ENCODE measurements at regions not wholly inside any gene's neighbourhood (a gene's known extent, or its start where the extent isn't known, plus 50 kb on each side); places are given as distances from the start of the nearest gene placed in this dataset.

DNA sequence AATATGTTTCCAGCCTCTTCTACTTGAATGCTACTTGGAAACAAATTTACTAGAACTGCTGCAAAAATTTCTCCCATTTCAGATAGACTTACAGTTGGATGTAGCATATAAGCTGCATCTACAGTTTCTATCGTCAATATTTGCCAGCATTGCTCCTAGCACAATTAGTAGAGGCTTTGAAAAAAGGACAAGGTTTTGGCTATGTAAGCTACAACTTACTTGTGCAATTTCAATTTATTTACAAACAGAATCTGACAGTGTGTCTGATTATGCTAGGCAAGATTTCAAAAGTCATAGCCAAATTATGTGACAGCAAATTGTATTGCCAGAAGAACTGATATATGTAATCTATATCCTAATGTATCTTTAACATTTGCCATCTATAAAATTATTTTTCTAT lies 628.4 kb upstream of the FAM174A start (continued):
- no peak for TF ChIP-seq TCF7L2 (IDR thresholded peaks at IDR 0.05; ENCODE audit: borderline replicate concordance, extremely low read depth, insufficient read depth, insufficient read length)
- no peak for TF ChIP-seq ZNF274 (IDR thresholded peaks at IDR 0.05; ENCODE audit: low read depth, low read length)
- TF ChIP-seq YY1 (IDR thresholded peaks at IDR 0.05; ENCODE audit: extremely low read depth, insufficient replicate concordance, low read depth, low read length): no peak
- TF ChIP-seq, protein P1, sequence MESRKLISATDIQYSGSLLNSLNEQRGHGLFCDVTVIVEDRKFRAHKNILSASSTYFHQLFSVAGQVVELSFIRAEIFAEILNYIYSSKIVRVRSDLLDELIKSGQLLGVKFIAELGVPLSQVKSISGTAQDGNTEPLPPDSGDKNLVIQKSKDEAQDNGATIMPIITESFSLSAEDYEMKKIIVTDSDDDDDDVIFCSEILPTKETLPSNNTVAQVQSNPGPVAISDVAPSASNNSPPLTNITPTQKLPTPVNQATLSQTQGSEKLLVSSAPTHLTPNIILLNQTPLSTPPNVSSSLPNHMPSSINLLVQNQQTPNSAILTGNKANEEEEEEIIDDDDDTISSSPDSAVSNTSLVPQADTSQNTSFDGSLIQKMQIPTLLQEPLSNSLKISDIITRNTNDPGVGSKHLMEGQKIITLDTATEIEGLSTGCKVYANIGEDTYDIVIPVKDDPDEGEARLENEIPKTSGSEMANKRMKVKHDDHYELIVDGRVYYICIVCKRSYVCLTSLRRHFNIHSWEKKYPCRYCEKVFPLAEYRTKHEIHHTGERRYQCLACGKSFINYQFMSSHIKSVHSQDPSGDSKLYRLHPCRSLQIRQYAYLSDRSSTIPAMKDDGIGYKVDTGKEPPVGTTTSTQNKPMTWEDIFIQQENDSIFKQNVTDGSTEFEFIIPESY (IDR thresholded peaks at IDR 0.05; ENCODE audit: extremely low read depth, insufficient replicate concordance, low read length): no peak
- no peak for TF ChIP-seq EGR1 (IDR thresholded peaks at IDR 0.05; ENCODE audit: low read depth)
- TF ChIP-seq POLR2AphosphoS5 (IDR thresholded peaks at IDR 0.05; ENCODE audit: low read depth, low read length): no peak
- TF ChIP-seq ELF1 (IDR thresholded peaks at IDR 0.05; ENCODE audit: borderline replicate concordance, low read depth): no peak

DNA sequence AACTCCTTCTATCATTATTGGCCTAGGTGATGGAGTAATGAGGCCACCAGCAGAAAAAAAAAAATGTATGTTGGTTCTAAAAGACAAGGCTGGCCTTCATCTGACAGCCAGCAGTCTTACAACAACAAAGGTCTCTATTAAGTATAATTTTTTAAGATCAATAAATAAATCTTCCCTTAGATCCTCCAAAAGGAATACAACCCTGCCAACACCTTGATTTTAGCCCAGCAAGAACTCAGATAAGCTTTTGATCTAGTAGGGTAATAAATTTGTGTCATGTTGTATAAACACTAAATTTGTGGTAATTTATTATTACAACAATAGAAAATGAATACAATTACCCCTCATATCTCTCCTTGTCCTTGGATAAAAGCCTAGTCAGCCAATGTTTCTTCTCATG lies 633.2 kb upstream of the FAM174A start:
- no peaks in the 10 kb centered on the region for H3K36me3 ChIP-seq (ENCODE audit: control insufficient read depth in 1 of 2, insufficient read depth in 2 of 2, low read length in 2 of 2)
- H3K4me3 ChIP-seq (replicated peaks in 1 of 2; ENCODE audit: low read depth in 1 of 2, low read length in 2 of 2): no peak overlapping the region
- BruUV-seq (replicated peaks): no TSS peak
- H3K27ac ChIP-seq (ENCODE audit: low read depth, low read length): no peak overlapping the region
- peaks cover 16 to 24% of the 10 kb centered on the region in 2 experiments for H3K4me1 ChIP-seq (ENCODE audit: control insufficient read depth in 1 of 2, insufficient read depth in 2 of 2, low read length in 2 of 2)
- ChIA-PET RAD21 (ENCODE audit: low non-redundant PET in 1 of 2, low total read pairs in 2 of 2, uncharacterized antibody in 2 of 2, unreplicated experiment in 2 of 2) (no interaction called here), POLR2A (no interaction called here), CTCF (no interaction called here)
- intact Hi-C loops (cut with micrococcal nuclease): no loop called here
- H3K9me2 ChIP-seq (ENCODE audit: insufficient read depth): no peaks in the 10 kb centered on the region
- no peak overlapping the region for H3K9ac ChIP-seq (ENCODE audit: low read length)
- no peak overlapping the region for H3K4me2 ChIP-seq (ENCODE audit: low read length)
- ATAC-seq: no peak
- 0 out of 2 replicates have a peak, but pooled peaks cover 4% of the 10 kb centered on the region for H3K27me3 ChIP-seq (ENCODE audit: insufficient read depth, low read length)
- DNase-seq (ENCODE audit: low read depth, low spot score): no peak
- no peaks in the 10 kb centered on the region for H4K20me1 ChIP-seq (ENCODE audit: insufficient read depth)
- H3K79me2 ChIP-seq (ENCODE audit: insufficient read depth, low read length): no peaks in the 10 kb centered on the region
- H3K9me3 ChIP-seq (ENCODE audit: control insufficient read depth in 1 of 2, insufficient read depth in 1 of 2, low read depth in 1 of 2, low read length in 2 of 2): no peaks in the 10 kb centered on the region
- no peak for TF ChIP-seq CEBPB (IDR thresholded peaks at IDR 0.05; ENCODE audit: low read depth)
- TF ChIP-seq POLR2A (IDR thresholded peaks at IDR 0.05; ENCODE audit: borderline replicate concordance, extremely low read depth, insufficient read depth, insufficient read length): no peak
- no peak for TF ChIP-seq EZH2 (IDR thresholded peaks at IDR 0.05)
- TF ChIP-seq YY1 (IDR thresholded peaks at IDR 0.05; ENCODE audit: extremely low read depth, insufficient replicate concordance, low read depth, low read length): no peak
- TF ChIP-seq POLR2AphosphoS5 (IDR thresholded peaks at IDR 0.05; ENCODE audit: low read depth, low read length): no peak
- TF ChIP-seq FOSL1 (IDR thresholded peaks at IDR 0.05; ENCODE audit: low read depth): no peak
- TF ChIP-seq EZH2phosphoT487 (IDR thresholded peaks at IDR 0.05; ENCODE audit: borderline replicate concordance): no peak
- no peak for TF ChIP-seq RAD21 (IDR thresholded peaks at IDR 0.05; ENCODE audit: low read depth)
- H2AFZ ChIP-seq (ENCODE audit: low read depth, low read length, poor library complexity, severe bottlenecking): no peak overlapping the region
